Hindlimb muscle (tissue), 1 donor: ENCODE measurements at regions not wholly inside any gene's neighbourhood (a gene's known extent, or its start where the extent isn't known, plus 50 kb on each side); places are given as distances from the start of the nearest gene placed in this dataset.
"Not testable (repeated sequence)": the region's sequence is repeated elsewhere in the genome, so short reads cannot be mapped to it uniquely, and the experiment has no call there.

Experiments
- DNase-seq: peaks from one replicate; pipeline ENCODE4 v3.0.0-alpha.2; 2013

GRCh38 chr18:60010984-60011383 lies 111.2 kb downstream of the PMAIP1 start:
- no peak for DNase-seq

- no peak for DNase-seq
These were observed 110.7 kb downstream of the PMAIP1 start for GRCh38 chr18:60010513-60010912.

GRCh38 chr18:60007661-60008060 lies 107.9 kb downstream of the PMAIP1 start:
- DNase-seq: no peak

DNA sequence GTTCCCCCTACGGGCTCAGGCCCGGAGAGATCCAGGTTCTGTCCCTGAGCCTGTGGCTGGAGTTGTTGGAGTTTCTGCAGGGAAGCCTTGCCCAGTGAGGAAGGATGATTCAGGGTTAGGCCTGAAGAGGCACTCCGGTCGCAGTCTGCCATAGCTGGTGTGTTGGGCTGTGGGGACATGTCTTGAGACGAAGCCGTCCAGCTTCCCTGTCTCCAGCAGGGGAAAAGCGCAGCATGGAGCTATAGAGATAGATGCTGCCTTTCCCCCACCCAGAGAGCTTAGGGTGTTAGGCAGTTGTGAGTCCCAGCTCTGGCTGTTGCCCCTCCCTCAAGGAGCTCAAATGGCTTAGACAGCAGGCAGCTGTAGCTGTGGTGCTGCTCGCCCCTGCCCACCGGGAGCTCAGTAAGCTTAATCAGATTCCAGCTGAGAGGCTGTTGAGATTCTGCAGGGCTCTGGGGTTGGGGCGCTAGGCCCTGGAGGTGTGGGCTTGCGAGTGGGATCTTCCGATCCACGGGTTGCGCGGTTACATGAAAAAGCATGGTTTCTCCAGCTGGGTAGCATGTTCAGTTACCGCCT lies 103.9 kb downstream of the PMAIP1 start:
- DNase-seq: no peak

GRCh38 chr18:59996370-59996966 lies 96.7 kb downstream of the PMAIP1 start:
- no peak for DNase-seq

DNA sequence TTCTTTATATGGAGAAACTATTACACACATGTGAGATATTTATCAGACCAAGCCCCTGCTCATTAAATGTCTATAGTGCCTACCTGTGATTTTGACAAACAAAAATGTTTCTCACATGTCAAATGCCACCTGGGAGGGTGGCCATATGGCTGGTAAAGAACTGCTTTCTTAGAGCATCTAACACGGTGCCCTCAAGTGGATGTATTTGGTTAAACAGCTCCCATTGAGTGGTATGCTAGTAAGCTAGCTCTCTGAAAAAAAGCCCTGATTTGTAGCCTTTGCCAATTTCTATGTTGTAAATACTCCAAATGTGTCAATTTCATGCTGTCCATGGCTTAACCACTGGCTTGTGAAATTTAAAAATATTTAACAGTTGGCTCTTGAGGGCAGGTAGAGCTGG lies 94.6 kb downstream of the PMAIP1 start:
- no peak for DNase-seq

GRCh38 chr18:59993560-59993959 lies 93.8 kb downstream of the PMAIP1 start:
- DNase-seq: no peak

DNA sequence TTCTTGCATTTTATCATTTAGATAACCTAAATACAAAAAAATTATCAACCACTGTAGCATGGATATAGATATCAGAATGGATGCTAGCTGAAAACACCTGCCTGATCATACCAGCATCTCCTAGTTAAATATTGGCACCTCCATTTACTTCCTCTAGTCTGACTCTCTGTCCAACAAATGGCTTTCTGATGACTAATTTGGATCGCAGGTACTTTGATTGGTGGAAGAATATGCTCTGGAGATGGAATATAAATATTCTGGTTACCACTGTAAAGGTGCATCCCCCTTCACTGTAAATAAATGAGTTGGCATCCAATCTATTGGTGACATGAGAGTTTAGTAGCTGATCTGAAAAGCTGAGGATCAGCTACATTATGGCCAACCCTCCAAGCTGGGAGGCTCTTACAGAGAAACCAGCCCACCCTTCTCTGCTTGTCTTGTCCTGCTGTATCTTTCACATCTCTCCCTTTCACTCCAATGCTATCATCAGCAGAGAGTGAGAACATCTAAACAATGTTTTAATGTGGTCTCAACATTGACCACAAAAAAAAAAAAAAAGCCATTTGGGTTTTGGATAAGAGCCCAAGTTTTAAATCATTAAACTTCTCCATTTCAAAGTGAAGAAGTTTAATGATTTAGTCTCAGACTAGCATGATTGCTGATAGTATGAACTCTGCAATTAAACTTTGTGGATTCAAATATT lies 90.5 kb downstream of the PMAIP1 start:
- DNase-seq: no peak

DNA sequence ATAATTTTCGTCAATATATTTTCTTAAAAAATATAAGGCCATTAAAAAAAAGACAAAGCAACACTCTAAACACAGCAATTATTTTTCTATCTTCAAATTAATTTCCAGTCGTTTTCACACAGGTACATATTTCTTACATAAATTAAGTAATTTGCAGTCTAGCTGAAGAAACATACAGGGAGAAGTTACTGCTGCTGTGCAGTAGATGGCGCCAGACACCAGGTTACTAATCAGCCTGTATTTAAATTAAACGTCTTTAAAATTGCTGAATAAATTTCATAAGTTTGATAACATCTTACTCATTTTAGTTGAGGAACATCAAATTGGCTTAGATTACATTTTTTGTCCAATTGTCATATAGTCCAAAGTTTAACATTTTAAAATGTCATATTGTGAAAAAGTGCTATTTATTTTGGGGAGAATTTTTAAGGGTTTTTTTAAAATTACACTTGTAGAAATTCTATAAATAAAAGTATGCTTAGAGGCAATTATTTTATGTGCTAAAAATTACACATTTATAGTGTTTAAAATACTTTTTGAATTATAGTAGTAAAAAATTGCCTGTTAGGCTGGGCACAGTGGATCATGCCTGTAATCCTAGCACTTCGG lies 88.4 kb downstream of the PMAIP1 start:
- DNase-seq: peak; percentile 28

DNA sequence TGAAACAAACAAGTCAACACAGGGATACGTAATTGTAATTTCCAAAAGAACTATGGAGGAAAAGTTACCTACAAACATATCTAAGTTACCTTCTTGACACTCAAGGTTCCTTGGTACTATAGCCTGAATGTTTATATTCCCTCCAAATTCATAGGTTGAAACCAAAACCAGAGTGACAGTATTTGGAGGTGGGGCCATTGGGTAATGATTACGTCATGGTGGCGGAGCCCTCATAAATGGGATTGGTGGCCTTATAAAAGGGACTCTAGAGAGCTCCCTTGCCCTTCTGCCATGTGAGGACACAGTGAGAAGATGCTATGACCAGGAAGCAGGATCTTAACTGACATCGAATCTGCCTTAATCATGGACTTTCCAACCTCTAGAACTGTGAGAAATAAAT lies 87.3 kb downstream of the PMAIP1 start:
- DNase-seq: no peak

- no peak for DNase-seq
These were observed 86.3 kb downstream of the PMAIP1 start for GRCh38 chr18:59986139-59986538.

DNA sequence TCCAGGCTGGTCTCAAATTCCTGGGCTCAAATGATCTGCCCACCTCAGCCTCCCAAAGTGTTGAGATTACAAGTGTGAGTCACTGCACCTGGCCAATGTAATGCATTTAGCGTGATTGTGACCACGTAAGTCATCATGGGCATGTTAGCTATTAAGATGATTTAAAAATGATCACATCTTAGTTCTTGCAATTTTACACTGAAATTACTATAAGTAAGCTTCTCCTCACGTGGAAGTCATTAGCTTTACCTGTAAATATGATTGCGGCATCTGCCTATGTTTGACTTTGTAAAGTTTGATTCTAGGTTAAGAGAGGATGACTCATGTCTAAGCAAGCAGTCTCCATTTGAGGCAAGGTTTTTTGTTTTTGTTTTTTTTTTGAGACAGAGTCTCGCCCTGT lies 85.5 kb downstream of the PMAIP1 start:
- no peak for DNase-seq

DNA sequence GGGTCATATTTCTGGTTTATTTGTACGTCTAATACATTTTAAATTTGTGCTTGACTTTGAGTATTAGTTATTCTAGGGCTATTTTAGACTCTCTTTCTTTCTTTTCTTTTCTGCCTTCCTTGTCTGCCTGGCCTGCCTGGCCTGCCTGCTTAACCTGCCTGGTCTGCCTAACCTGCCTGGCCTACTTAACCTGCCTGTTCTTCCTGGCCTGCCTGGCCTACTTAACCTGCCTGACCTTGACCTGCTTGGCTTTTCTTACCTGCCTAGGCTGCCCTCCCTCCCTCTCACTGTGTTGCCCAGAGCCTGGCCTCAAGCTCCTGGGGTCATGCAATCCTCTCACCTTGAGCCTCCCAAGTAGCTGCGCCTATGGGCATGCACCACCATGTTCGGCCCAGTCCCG lies 83.7 kb downstream of the PMAIP1 start:
- DNase-seq: no peak

DNA sequence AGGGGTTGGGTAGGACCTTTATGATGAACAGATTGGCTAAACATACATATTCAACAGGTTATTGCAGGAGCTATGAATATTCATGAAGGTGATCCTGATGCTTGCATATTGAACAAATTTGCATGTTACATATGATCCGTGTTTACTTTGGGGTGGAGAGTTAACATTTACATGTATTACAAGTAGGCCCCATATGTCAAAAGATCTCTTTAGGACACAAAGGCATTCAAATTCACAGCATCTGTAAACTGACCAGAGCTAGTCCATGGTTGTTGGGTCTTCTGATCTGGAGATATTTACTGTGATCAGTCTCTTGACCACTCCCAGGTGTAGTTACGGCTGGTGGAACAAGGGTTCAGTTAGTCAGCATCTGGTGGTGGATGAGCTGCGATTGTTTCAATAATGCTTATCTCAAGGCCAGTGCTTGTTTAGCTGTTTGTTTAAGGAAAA lies 80.4 kb downstream of the PMAIP1 start:
- DNase-seq: no peak

- DNase-seq: no peak
These were observed 72.2 kb downstream of the PMAIP1 start for GRCh38 chr18:59971871-59972428.

- DNase-seq: not testable (repeated sequence)
These were observed 71.3 kb downstream of the PMAIP1 start for GRCh38 chr18:59971144-59971543.

GRCh38 chr18:59969477-59970028 lies 69.8 kb downstream of the PMAIP1 start:
- not testable (repeated sequence) for DNase-seq

DNA sequence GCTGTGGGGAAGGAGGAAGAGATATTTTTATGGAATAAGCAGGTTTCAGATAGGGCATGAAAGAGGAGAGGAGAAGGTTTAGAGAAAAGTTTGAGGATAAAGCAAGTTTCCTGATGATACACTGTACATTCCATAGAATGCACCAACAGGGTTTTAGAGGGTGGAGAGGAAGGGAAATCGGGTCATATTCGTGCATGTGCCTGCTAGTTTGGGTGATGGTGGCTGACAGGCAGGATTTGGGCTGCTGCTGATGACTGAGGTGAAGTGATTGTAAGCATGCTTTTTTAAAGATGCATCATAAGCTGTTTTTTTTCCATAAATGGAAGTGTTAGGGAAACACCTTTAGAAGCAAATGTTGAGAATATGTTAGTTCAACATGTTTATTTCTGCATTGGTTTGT lies 68.8 kb downstream of the PMAIP1 start:
- no peak for DNase-seq

DNA sequence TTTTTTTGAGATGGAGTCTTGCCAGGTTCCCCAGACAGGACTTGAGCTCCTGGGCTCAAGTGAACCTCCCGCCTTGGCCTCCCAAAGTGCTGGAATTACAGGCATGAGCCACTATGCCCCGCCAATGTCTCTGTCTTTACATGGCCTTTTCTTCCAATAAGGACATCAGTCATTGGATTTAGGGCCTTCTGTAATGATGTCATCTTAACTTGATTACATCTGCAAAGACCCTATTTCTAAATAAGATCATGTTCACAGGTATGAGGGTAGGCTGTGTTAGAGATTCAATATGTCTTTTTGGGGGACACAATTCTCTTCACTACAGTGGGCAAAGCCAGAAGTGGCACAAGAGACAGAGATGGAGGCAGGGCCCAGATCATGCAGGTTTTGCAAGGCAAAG lies 68.1 kb downstream of the PMAIP1 start:
- no peak for DNase-seq

DNA sequence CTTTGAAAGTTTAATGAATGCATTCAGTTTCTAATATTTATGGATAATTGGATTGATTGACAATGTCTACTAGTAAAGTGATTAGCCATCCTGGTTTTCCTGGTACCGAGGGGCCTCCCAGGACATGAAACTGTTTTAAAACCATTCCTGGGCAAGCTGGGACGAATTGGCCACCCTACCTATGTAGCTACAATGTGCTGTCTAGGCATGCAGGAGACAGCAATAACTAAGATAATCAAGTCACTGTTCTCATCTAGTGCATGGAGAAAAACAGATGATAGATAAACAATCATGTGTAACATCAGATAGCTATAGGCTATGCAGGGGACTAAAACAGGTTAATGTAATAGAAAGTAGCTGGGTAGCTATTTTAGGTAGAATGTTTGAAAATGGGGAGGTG lies 67.1 kb downstream of the PMAIP1 start:
- DNase-seq: no peak

GRCh38 chr18:59963229-59963628 lies 63.4 kb downstream of the PMAIP1 start:
- no peak for DNase-seq

GRCh38 chr18:59961070-59961469 lies 61.3 kb downstream of the PMAIP1 start:
- DNase-seq: no peak

- DNase-seq: no peak
These were observed 60.5 kb downstream of the PMAIP1 start for GRCh38 chr18:59960272-59960671.
